PC-3 (cell line): ENCODE measurements at regions not wholly inside any gene's neighbourhood (a gene's known extent, or its start where the extent isn't known, plus 50 kb on each side); places are given as distances from the start of the nearest gene placed in this dataset.

ENCODE experiments used
- CTCF ChIP-seq: fragments of 300-600 bp; sonication (generic); conservative IDR thresholded peaks from 2 replicates; pipeline ENCODE4 v1.5.1; 2017; ENCODE audit warnings: antibody characterized with exemption, low read depth, mild to moderate bottlenecking, low read length
- EZH2 ChIP-seq: fragments of 300-600 bp; sonication (generic); IDR thresholded peaks from one replicate; pipeline ENCODE4 v1.6.1; 2017; ENCODE audit warnings: antibody characterized with exemption, mild to moderate bottlenecking, low read length; ENCODE audit not compliant: unreplicated experiment
- EZH2phosphoT487 ChIP-seq: fragments of 300-600 bp; sonication (generic); IDR thresholded peaks from 2 replicates; pipeline ENCODE4 v1.6.1; 2018; ENCODE audit warnings: mild to moderate bottlenecking, antibody characterized with exemption, low read length, borderline replicate concordance

- TF ChIP-seq CTCF (no peak), EZH2 (no peak), EZH2phosphoT487 (no peak)
These were observed 522.9 kb upstream of the TNP1 start for GRCh38 chr2:217382794-217383193.
